T-helper 1 cell (primary cell): ENCODE measurements at regions not wholly inside any gene's neighbourhood (a gene's known extent, or its start where the extent isn't known, plus 50 kb on each side); places are given as distances from the start of the nearest gene placed in this dataset.
"Not testable (repeated sequence)": the region's sequence is repeated elsewhere in the genome, so short reads cannot be mapped to it uniquely, and the experiment has no call there.

Source experiments
- DNase-seq, 5 donors: peaks; one replicate each; pipeline ENCODE4 v3.0.0-alpha.2; 2012 to 2020

DNA sequence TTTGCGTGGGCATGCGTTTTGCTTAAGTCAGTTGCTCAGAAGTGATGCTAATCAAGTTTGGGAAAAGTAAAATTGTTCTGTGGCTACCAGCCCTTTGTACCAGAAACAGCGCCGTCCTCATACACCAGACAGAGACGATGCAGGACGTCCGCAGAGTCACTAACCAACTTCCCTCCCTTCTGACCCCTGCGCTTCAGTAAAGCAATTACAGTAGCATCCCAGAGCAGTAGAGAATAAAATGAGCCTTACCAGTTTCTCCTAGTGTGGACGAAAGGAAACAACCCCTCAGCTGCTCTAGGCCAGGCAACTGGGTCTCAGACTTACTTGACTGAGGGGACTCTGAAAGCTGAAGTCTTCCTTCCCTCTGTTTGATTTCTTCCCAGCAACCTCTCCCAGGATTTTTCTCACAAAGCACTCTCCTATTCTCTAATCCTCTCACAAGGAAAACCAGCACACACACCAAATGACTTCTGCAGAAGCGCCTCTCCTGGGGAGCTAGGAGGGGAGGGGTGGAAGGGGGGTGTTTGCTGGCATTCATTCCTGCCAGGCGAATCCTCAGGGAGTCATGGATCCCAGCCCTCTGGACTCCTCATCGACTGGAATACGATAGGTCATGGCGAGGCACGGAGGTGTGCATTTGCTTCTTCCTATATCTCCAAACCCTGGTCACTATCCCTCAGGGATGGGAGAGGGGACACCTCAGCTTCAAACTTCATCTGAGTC lies 56.0 kb upstream of the MID1 start:
- DNase-seq, result no peak

- DNase-seq, result no peak
Observed at GRCh38 chrX:10677490-10677889, 57.1 kb upstream of the MID1 start.

DNA sequence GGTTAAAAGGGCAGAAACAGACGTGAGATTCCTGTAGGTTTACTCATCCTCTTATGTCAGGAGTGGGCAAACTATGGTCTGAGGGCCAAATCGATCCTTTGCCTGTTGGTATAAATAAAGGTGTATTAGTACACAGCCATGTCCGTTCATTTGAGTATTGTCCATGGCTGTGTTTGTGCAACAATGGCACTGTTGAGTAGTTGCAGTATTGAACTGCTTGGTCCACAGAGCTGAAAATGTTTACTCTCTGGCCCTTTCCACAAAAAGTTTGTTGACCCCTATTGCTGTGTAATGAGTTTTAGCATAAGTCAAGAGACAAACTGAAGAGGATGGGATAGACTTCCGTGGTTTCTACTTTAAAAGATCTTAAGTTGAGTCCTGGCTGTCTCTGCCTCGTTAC lies 59.0 kb upstream of the MID1 start:
- no peak for DNase-seq

DNA sequence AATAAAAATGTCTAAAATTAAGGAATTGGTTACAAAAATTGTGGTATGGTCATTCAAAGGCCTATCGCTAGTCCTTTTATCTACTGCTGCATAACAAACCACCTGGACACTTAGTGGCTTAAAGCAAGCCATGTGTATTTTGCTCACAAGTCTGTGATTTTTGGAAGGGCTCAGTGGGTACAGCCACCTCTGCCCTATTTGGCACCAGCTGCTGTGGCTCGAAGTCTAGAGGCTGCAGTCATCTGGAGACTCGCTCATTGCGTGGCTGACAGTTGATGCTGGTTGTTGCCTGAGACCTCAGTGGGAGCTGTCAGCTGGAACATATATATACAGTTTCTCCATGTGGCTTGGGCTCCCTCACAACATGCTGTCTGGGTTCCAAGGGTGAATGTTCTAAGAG lies 60.8 kb upstream of the MID1 start:
- DNase-seq, result no peak

- DNase-seq, result not testable (repeated sequence)
Observed at GRCh38 chrX:10683631-10684030, 63.2 kb upstream of the MID1 start.

DNA sequence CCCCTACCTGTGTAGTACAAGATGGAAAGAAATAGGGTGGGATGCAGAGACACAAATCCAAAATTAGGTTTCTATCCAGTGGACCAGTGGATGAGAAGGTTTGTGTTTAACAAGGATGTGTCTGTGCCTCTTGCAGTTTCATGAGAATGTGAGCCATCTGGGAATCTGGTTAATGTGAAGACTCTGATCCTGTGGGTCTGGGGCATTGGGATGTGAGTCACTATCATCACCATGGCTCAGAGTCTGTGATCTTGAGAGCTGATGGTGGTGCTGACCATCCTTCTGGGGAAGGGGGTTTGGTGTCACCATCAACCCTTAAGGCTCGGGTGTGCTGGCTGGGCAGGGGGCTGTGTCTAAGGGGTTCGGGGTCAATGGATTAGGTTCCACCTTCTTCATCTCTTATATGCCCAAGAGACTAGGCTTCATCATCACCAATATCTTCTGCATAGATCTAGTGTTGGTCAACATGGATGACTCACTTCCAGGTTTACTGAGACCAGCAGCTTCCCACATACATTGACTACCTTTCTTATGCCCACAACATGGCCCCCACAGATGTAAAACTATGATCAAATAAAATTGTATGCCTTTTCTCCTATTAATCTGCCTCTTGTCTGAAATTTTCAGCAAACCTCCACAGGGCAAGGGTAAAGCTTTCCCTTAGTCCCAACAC lies 65.7 kb upstream of the MID1 start:
- no peak for DNase-seq

GRCh38 chrX:10691751-10692150 lies 71.4 kb upstream of the MID1 start:
- DNase-seq, result not testable (repeated sequence)

DNA sequence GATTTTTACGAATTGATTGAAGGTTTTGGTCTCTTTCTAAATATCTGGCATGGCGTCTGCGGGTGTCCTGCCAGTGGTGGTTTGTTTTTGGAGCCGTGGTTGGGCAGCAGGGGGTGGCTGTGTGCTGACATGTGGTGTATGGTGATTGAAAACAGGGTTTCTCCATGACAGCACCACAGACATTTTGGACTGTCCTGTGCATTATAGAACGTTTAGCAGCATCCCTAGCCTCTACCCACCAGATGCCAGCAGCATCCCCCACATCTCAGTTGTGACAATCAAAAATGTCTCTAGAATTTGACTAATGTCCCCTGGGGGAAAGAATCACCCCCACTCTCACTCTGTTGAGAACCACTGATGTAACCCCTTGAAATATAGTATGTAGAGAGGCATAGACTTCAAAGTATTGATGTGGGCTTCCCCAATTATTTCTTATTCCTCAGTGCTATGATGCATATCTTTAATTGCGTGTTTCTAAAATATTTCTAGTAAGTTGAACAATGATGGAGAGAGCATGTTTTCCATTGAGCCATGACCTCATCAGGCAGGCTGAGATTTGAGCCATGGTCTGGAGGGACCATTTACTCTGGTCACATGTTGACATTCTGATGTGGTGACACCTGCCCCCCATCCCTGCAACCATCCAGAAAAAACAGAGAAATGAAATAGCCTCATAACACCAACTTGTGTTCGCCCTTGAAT lies 77.4 kb upstream of the MID1 start:
- DNase-seq, result no peak

GRCh38 chrX:10698318-10698640 lies 77.9 kb upstream of the MID1 start:
- DNase-seq, result no peak

- DNase-seq, result no peak
Observed at GRCh38 chrX:10702031-10702430, 81.6 kb upstream of the MID1 start.

- not testable (repeated sequence) for DNase-seq
Observed at GRCh38 chrX:10706342-10706741, 86.0 kb upstream of the MID1 start.

- no peak for DNase-seq
Observed at GRCh38 chrX:10707773-10708172, 87.4 kb upstream of the MID1 start.

- no peak for DNase-seq
Observed at GRCh38 chrX:10709276-10709675, 88.9 kb upstream of the MID1 start.

GRCh38 chrX:10714531-10714930 lies 94.1 kb upstream of the MID1 start:
- no peak for DNase-seq

- DNase-seq, result peak in 2 of 5 donors; percentile 6 to 19
Observed at GRCh38 chrX:10722851-10723250, 102.5 kb upstream of the MID1 start.

GRCh38 chrX:10725071-10725470 lies 104.7 kb upstream of the MID1 start:
- no peak for DNase-seq

GRCh38 chrX:10726647-10727046 lies 106.3 kb upstream of the MID1 start:
- DNase-seq, result no peak

GRCh38 chrX:10728806-10729389 lies 108.5 kb upstream of the MID1 start:
- no peak for DNase-seq

- DNase-seq, result no peak
Observed at GRCh38 chrX:10739426-10739825, 119.0 kb upstream of the MID1 start.

GRCh38 chrX:10741003-10741402 lies 120.6 kb upstream of the MID1 start:
- no peak for DNase-seq

DNA sequence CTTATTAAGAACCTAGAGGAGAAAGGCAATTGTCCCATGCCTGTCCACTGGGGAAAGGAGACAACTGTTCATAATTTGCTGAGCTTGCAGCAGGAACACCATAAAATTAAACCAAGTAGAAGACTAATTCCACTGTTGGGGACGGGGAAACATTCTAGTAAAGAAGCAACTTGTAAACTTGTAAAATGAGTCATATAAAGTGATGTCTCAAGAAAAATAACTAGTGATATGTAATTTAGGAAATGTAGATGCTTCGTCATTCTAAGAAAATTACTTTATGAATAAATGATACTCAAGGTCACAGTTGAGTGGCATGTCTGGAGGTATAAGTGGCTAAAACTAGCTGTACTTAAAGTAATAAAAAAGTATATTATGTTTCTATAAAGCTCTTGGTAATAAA lies 121.2 kb upstream of the MID1 start:
- no peak for DNase-seq

GRCh38 chrX:10743476-10743875 lies 123.1 kb upstream of the MID1 start:
- no peak for DNase-seq

GRCh38 chrX:10744007-10744406 lies 123.6 kb upstream of the MID1 start:
- no peak for DNase-seq

- no peak for DNase-seq
Observed at GRCh38 chrX:10747975-10748374, 127.6 kb upstream of the MID1 start.
